Parathyroid adenoma (tissue), 2 donors: ENCODE measurements at regions not wholly inside any gene's neighbourhood (a gene's known extent, or its start where the extent isn't known, plus 50 kb on each side); places are given as distances from the start of the nearest gene placed in this dataset.

ENCODE experiments used
- H2AFZ ChIP-seq: fragments of 300-600 bp; sonication (generic); one replicate; pipeline ENCODE4 v1.7.0; 2017; ENCODE audit warnings: antibody characterized with exemption, mild to moderate bottlenecking
- H3K27ac ChIP-seq: fragments of 300-600 bp; sonication (generic); one replicate; pipeline ENCODE4 v1.7.0; 2017
- H3K27me3 ChIP-seq: fragments of 300-600 bp; sonication (generic); one replicate; pipeline ENCODE4 v1.7.0; 2017; ENCODE audit warnings: low read length; ENCODE audit not compliant: control insufficient read depth, insufficient read depth
- H3K36me3 ChIP-seq: fragments of 300-600 bp; sonication (generic); one replicate; pipeline ENCODE4 v1.7.0; 2017; ENCODE audit warnings: low read length; ENCODE audit not compliant: control insufficient read depth, insufficient read depth
- H3K4me1 ChIP-seq: fragments of 300-600 bp; sonication (generic); one replicate; pipeline ENCODE4 v1.7.0; 2017; ENCODE audit warnings: control low read depth
- H3K4me2 ChIP-seq: fragments of 300-600 bp; sonication (generic); one replicate; pipeline ENCODE4 v1.7.0; 2017; ENCODE audit warnings: low read length
- H3K4me3 ChIP-seq: fragments of 300-600 bp; sonication (generic); one replicate; pipeline ENCODE4 v1.7.0; 2017; ENCODE audit warnings: low read depth, low read length
- H3K79me2 ChIP-seq: fragments of 300-600 bp; sonication (generic); one replicate; pipeline ENCODE4 v1.7.0; 2017; ENCODE audit warnings: control low read depth
- H3K9ac ChIP-seq: fragments of 300-600 bp; sonication (generic); one replicate; pipeline ENCODE4 v1.7.0; 2017; ENCODE audit warnings: mild to moderate bottlenecking
- H3K9me3 ChIP-seq: fragments of 300-600 bp; sonication (generic); one replicate; pipeline ENCODE4 v1.7.0; 2017; ENCODE audit warnings: low read length; ENCODE audit not compliant: control insufficient read depth
- CTCF ChIP-seq: fragments of 300-600 bp; sonication (generic); IDR thresholded peaks from one replicate; pipeline ENCODE4 v1.7.0; 2017; ENCODE audit warnings: antibody characterized with exemption, mild to moderate bottlenecking
- donor health status: primary hyperparathyroidism.

GRCh38 chr10:105707603-105708002 is 1066.5 kb downstream of the SORCS3 start:
- Histone ChIP-seq H2AFZ (no peak overlapping the region), H3K4me1 (no peaks in the 10 kb centered on the region), H3K9me3 (no peaks in the 10 kb centered on the region), H3K9ac (no peak overlapping the region), H3K27me3 (no peaks in the 10 kb centered on the region), H3K27ac (no peak overlapping the region), H3K79me2 (no peaks in the 10 kb centered on the region), H3K4me3 (no peak overlapping the region), H3K36me3 (no peaks in the 10 kb centered on the region), H3K4me2 (no peak overlapping the region)
- no peak for TF ChIP-seq CTCF

- H3K27me3 ChIP-seq, result no peaks in the 10 kb centered on the region
- H3K4me1 ChIP-seq, result no peaks in the 10 kb centered on the region
- no peak overlapping the region for H2AFZ ChIP-seq
- no peaks in the 10 kb centered on the region for H3K36me3 ChIP-seq
- H3K27ac ChIP-seq, result no peak overlapping the region
- no peaks in the 10 kb centered on the region for H3K9me3 ChIP-seq
- no peak overlapping the region for H3K4me2 ChIP-seq
- H3K9ac ChIP-seq, result no peak overlapping the region
- no peak overlapping the region for H3K4me3 ChIP-seq
- no peak for TF ChIP-seq CTCF
- no peaks in the 10 kb centered on the region for H3K79me2 ChIP-seq
Observed at GRCh38 chr10:105706281-105707026, 1065.4 kb downstream of the SORCS3 start.

GRCh38 chr10:105702211-105702610 is 1061.1 kb downstream of the SORCS3 start:
- no peak for TF ChIP-seq CTCF
- H3K27ac ChIP-seq, result no peak overlapping the region

GRCh38 chr10:105700218-105700617 is 1059.1 kb downstream of the SORCS3 start:
- Histone ChIP-seq H3K4me2 (no peak overlapping the region), H3K9me3 (no peaks in the 10 kb centered on the region), H3K27ac (no peak overlapping the region), H2AFZ (no peak overlapping the region), H3K9ac (no peak overlapping the region), H3K36me3 (no peaks in the 10 kb centered on the region), H3K4me1 (no peaks in the 10 kb centered on the region), H3K27me3 (no peaks in the 10 kb centered on the region), H3K79me2 (no peaks in the 10 kb centered on the region), H3K4me3 (no peak overlapping the region)
- no peak for TF ChIP-seq CTCF

More at GRCh38 chr10:105702211-105702610, 1061.1 kb downstream of the SORCS3 start:
- no peak overlapping the region for H2AFZ ChIP-seq
- H3K27me3 ChIP-seq, result no peaks in the 10 kb centered on the region
- H3K9me3 ChIP-seq, result no peaks in the 10 kb centered on the region
- H3K79me2 ChIP-seq, result no peaks in the 10 kb centered on the region
- no peaks in the 10 kb centered on the region for H3K4me1 ChIP-seq
- no peak overlapping the region for H3K4me3 ChIP-seq
- H3K9ac ChIP-seq, result no peak overlapping the region
- no peaks in the 10 kb centered on the region for H3K36me3 ChIP-seq
- no peak overlapping the region for H3K4me2 ChIP-seq

GRCh38 chr10:105699504-105699903 is 1058.4 kb downstream of the SORCS3 start:
- Histone ChIP-seq H3K4me2 (no peak overlapping the region), H3K9me3 (no peaks in the 10 kb centered on the region), H3K9ac (no peak overlapping the region), H3K27ac (no peak overlapping the region), H3K36me3 (no peaks in the 10 kb centered on the region), H3K79me2 (no peaks in the 10 kb centered on the region), H3K27me3 (no peaks in the 10 kb centered on the region), H2AFZ (no peak overlapping the region), H3K4me1 (no peaks in the 10 kb centered on the region), H3K4me3 (no peak overlapping the region)
- no peak for TF ChIP-seq CTCF
